ENCODE measurements at regions not wholly inside any gene's neighbourhood (a gene's known extent, or its start where the extent isn't known, plus 50 kb on each side); places are given as distances from the start of the nearest gene placed in this dataset.

- Histone ChIP-seq H3K9ac (ENCODE audit: low read depth, low read length) (no peak overlapping the region), H3K9me3 (ENCODE audit: control insufficient read depth, insufficient read depth, low read length) (no peaks in the 10 kb centered on the region), H3K27me3 (ENCODE audit: control insufficient read depth, insufficient read depth, low read length) (no peaks in the 10 kb centered on the region)
These were observed 91.7 kb upstream of the DIO3 start for GRCh38 chr14:101469382-101470247.

DNA sequence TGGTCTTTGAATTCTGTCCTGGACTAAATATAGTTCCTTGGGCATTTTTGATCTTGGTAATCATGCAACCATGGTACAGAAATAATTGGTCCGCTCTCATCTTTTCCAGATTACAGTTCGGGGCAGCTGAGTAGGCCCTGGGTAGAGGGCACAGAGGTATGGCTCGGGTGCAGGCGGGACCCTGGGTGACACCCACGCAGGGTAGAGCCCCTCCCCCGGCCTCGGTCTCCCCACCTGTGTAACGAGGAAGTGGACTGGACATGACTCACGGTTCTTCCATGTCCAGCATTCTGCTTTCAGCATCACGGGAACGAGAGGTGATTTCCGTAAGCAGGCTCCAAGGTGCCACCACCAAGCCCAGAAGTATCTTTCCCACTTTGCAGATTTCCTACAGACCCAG is 91.0 kb upstream of the DIO3 start:
- Histone ChIP-seq H3K4me3 (ENCODE audit: low read depth, low read length) (no peak overlapping the region), H3K9me3 (ENCODE audit: control insufficient read depth, insufficient read depth, low read length) (no peaks in the 10 kb centered on the region), H3K27me3 (ENCODE audit: control insufficient read depth, insufficient read depth, low read length) (no peaks in the 10 kb centered on the region), H3K4me1 (ENCODE audit: control insufficient read depth, insufficient read depth, low read length) (no peaks in the 10 kb centered on the region), H3K9ac (ENCODE audit: low read depth, low read length) (no peak overlapping the region), H3K36me3 (ENCODE audit: control insufficient read depth, insufficient read depth, low read length) (no peaks in the 10 kb centered on the region)

More at GRCh38 chr14:101469382-101470247, 91.7 kb upstream of the DIO3 start:
- no peak overlapping the region for H3K4me3 ChIP-seq (ENCODE audit: low read depth, low read length)
- no peaks in the 10 kb centered on the region for H3K4me1 ChIP-seq (ENCODE audit: control insufficient read depth, insufficient read depth, low read length)
- H3K36me3 ChIP-seq (ENCODE audit: control insufficient read depth, insufficient read depth, low read length) = no peaks in the 10 kb centered on the region

DNA sequence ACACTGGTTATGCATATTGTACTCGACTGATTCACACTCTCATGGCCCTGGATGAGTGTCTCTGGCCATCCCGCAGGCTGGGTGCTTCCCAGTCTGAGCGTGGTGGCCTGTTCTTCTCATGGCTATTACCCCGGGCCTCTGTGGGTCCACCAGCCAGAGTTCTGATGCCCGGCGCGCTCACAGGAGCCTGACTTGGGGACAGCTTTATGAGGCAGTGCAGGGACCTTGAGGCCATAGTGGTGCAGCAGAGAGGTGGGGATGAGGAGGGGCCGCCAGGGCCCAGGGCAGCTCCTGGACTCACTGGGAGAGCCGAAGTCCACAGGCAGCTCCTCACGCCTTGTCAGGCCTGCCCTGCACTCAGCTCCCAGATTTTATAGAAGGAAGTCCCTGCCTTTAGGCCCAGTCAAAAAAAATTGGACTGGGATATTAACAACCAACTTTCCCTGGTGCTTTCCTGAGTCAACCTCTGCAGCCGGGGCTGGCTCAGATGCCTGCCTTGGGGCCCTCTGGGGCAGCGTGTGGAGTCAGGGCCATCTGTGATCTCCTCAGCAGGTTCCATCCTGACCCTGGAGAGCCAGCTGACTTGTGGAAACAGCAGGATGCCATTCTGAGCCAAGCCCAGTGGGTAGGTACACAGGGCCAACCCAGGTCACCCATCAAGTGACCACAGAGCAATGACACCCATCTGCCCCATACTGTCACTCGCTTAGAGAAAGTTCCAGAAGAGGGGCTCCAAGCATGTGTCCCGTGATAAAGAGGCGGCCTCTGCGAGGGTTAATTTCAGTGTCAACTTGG is 89.4 kb upstream of the DIO3 start:
- H3K4me1 ChIP-seq (ENCODE audit: control insufficient read depth, insufficient read depth, low read length) = no peaks in the 10 kb centered on the region
- H3K27me3 ChIP-seq (ENCODE audit: control insufficient read depth, insufficient read depth, low read length) = no peaks in the 10 kb centered on the region
- H3K4me3 ChIP-seq (ENCODE audit: low read depth, low read length) = no peak overlapping the region
- no peaks in the 10 kb centered on the region for H3K36me3 ChIP-seq (ENCODE audit: control insufficient read depth, insufficient read depth, low read length)
- no peak overlapping the region for H3K9ac ChIP-seq (ENCODE audit: low read depth, low read length)
- no peaks in the 10 kb centered on the region for H3K9me3 ChIP-seq (ENCODE audit: control insufficient read depth, insufficient read depth, low read length)

DNA sequence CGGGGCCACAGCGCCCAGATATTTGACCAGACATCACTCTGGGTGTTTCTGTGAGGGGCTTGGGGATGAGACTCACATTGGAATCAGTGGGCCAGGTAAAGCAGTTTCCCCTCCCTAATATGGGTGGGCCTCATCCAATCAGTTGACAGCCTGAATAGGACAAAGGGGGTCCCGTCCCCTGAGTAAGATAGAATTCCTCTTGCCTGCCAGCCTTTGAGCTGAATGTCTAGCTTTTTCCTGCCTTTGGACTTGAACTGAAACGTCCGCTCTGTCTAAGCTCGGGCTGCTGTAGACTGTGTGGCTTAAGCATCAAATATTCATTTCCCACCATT is 88.8 kb upstream of the DIO3 start:
- Histone ChIP-seq H3K36me3 (ENCODE audit: control insufficient read depth, insufficient read depth, low read length) (no peaks in the 10 kb centered on the region), H3K9ac (ENCODE audit: low read depth, low read length) (no peak overlapping the region), H3K9me3 (ENCODE audit: control insufficient read depth, insufficient read depth, low read length) (no peaks in the 10 kb centered on the region), H3K4me3 (ENCODE audit: low read depth, low read length) (no peak overlapping the region), H3K27me3 (ENCODE audit: control insufficient read depth, insufficient read depth, low read length) (no peaks in the 10 kb centered on the region), H3K4me1 (ENCODE audit: control insufficient read depth, insufficient read depth, low read length) (peaks cover 3% of the 10 kb centered on the region)

- H3K36me3 ChIP-seq (ENCODE audit: control insufficient read depth, insufficient read depth, low read length) = no peaks in the 10 kb centered on the region
- no peaks in the 10 kb centered on the region for H3K9me3 ChIP-seq (ENCODE audit: control insufficient read depth, insufficient read depth, low read length)
- H3K4me3 ChIP-seq (ENCODE audit: low read depth, low read length) = no peak overlapping the region
- H3K27me3 ChIP-seq (ENCODE audit: control insufficient read depth, insufficient read depth, low read length) = no peaks in the 10 kb centered on the region
- H3K4me1 ChIP-seq (ENCODE audit: control insufficient read depth, insufficient read depth, low read length) = peaks cover 3% of the 10 kb centered on the region
- H3K9ac ChIP-seq (ENCODE audit: low read depth, low read length) = no peak overlapping the region
These were observed 88.1 kb upstream of the DIO3 start for GRCh38 chr14:101473045-101473729.

DNA sequence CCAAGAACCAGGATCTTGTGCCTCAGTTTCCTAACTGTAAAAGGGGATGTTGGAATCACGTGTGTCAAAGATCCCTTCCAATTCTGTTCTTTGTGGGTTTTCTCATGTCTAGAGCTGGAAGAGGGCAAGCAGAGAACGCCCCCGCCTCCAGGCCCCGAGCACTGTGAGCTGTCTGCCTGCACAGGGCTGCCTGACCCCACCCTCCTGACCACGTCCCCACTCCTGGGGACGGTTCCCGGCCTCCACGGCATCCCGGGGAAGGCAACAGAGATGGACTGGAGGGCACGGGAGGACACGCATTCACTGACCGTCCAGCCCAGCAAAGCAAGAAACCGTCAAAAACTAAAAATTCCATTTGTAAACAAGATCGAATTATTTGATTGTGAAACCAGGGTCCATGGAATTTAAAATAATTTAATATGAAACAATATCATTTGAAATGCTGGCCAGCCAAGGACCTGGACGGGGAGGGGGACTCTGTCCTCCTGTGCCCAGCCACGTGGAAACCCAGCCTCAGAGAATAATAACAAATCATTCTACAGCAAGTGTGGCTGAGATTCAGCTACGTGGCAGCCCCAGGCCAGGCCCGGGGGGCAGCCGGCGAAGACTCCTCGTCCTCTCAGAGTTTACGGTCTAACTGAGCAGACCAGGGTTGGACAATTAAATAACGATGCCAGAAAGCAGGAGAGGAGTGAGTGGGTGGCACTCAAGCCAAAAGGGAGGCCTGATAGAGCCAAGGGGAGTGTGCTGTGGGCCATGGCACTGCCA is 87.3 kb upstream of the DIO3 start:
- Histone ChIP-seq H3K4me1 (ENCODE audit: control insufficient read depth, insufficient read depth, low read length) (peaks cover 3% of the 10 kb centered on the region), H3K4me3 (ENCODE audit: low read depth, low read length) (no peak overlapping the region), H3K9me3 (ENCODE audit: control insufficient read depth, insufficient read depth, low read length) (no peaks in the 10 kb centered on the region), H3K27me3 (ENCODE audit: control insufficient read depth, insufficient read depth, low read length) (no peaks in the 10 kb centered on the region), H3K9ac (ENCODE audit: low read depth, low read length) (no peak overlapping the region), H3K36me3 (ENCODE audit: control insufficient read depth, insufficient read depth, low read length) (no peaks in the 10 kb centered on the region)

DNA sequence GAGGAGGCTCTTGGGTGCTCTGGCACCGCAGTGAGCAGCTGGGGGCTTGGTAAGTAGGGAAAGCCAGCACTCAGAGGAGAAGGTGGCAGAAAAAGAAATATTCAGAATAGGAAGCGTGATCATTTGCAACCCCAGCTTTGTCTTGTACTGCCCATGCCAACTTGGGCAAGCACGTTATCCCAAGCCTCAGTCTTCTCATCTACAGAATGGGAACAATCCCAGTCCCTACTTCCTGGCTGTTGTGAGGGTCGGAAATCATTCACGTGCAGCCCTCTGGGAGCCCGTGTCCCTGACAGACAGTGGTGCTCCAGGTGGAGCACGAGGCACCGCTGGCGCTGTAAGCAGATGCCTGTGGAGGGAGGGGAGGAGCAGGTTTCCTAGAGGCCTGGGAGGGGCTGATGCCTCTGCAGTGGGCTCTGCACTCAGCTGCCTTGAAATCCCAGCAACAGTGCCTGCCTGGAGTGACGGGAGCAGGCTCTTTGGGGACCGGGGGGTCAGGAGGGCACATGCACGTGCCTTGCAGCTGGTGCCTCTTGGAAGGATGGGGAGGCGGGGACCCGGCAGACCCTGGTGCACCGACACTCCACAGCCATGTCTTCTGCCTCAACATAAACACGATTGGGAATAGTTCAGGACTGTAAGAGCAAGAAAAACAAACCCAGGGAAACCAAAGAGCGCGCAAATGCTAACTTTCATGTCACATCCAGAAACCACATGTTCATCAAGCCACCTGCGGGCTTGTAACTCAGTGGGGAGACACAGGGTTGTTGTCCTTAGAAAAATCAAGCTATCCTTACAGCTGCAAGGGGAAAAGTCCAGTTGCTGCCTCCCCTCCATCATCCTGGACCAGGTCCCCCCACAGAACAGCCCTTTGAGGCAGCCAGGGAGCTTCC is 86.5 kb upstream of the DIO3 start:
- H3K36me3 ChIP-seq (ENCODE audit: control insufficient read depth, insufficient read depth, low read length) = no peaks in the 10 kb centered on the region
- H3K9ac ChIP-seq (ENCODE audit: low read depth, low read length) = no peak overlapping the region
- H3K27me3 ChIP-seq (ENCODE audit: control insufficient read depth, insufficient read depth, low read length) = no peaks in the 10 kb centered on the region
- no peaks in the 10 kb centered on the region for H3K9me3 ChIP-seq (ENCODE audit: control insufficient read depth, insufficient read depth, low read length)
- no peak overlapping the region for H3K4me3 ChIP-seq (ENCODE audit: low read depth, low read length)
- peaks cover 3% of the 10 kb centered on the region for H3K4me1 ChIP-seq (ENCODE audit: control insufficient read depth, insufficient read depth, low read length)

DNA sequence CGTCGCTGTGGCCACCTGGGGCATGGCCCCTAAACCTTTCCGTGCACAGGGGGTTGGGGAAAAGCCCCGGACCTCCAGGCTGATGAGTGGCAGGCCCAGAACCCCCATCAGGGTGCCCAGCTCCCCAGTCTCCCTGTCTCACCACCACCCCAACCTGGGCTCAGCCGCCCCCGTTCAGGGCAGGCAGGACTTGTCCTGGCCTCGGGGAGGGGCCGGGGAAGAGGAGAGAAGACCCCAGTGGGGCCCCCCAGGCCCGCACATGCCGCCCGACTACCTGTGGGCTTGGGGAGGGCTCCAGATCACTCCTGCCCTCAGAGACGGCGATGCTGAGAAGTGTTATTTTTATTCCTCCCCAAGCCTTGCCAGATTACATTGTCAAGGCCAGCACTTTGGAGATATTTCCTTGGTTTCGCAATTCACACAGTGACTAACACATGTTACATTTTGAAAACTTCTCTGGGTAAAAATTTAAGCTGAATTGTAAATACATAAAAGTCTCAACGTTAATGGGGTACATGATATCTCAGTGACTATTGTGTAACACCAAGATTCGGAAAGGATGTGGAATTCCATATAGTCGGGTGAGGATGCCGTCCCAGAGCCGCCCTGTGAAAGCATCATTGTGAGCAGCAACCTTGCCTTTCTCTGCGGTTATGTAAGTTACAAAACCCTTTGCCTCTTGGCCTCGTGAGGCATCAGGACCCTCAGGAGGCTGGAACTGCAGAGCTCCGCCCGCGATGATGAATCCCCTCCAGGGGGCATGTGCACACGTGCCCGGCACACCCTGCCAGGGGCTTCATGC is 85.6 kb upstream of the DIO3 start:
- Histone ChIP-seq H3K9ac (ENCODE audit: low read depth, low read length) (no peak overlapping the region), H3K27me3 (ENCODE audit: control insufficient read depth, insufficient read depth, low read length) (no peaks in the 10 kb centered on the region), H3K9me3 (ENCODE audit: control insufficient read depth, insufficient read depth, low read length) (no peaks in the 10 kb centered on the region), H3K36me3 (ENCODE audit: control insufficient read depth, insufficient read depth, low read length) (no peaks in the 10 kb centered on the region), H3K4me1 (ENCODE audit: control insufficient read depth, insufficient read depth, low read length) (peaks cover 5% of the 10 kb centered on the region), H3K4me3 (ENCODE audit: low read depth, low read length) (no peak overlapping the region)

DNA sequence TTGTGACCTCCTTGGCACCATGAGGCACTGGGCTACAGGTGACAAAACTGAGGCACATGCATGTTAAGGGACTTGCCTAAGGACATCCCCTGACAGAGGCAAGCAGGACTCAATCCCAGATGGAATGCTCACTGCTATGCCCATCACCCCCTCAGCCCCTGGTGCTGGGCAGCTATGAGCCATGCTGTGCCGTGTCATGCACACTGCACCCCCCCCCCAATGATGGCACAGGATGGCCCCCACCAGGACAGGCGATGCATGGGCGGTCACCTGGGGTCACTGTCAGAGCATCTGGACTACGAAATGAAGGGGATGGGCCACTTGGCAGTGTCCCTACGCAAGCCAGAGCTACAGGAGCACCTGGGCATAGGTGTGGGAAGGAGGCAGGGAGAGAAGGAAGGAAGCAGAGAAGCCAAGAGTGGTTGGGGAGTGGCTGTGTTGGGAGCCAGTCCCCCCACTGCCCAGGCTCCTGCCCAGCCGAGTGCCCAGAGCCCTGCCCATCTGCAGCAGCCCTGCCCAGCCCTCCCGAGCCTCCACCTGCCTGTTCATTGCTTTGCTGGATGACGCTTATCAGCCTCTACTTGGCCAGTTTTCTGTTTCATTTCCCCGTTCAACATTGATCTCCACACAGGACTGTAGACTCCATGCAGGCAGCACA is 84.9 kb upstream of the DIO3 start:
- Histone ChIP-seq H3K9ac (ENCODE audit: low read depth, low read length) (no peak overlapping the region), H3K9me3 (ENCODE audit: control insufficient read depth, insufficient read depth, low read length) (no peaks in the 10 kb centered on the region), H3K4me1 (ENCODE audit: control insufficient read depth, insufficient read depth, low read length) (peaks cover 5% of the 10 kb centered on the region), H3K4me3 (ENCODE audit: low read depth, low read length) (no peak overlapping the region), H3K36me3 (ENCODE audit: control insufficient read depth, insufficient read depth, low read length) (no peaks in the 10 kb centered on the region), H3K27me3 (ENCODE audit: control insufficient read depth, insufficient read depth, low read length) (no peaks in the 10 kb centered on the region)

All from iPS-15b (cell line).